SK-N-SH treated with all-trans-retinoic acid at 6 μM for 48 hours (cell line): ENCODE measurements at regions not wholly inside any gene's neighbourhood (a gene's known extent, or its start where the extent isn't known, plus 50 kb on each side); places are given as distances from the start of the nearest gene placed in this dataset.
A peak's percentile ranks its signal among the peaks of the same experiment; 100 is the strongest.

ENCODE experiments used
- ATAC-seq: fragments of 200-7000 bp; cut with Tn5 transposase; 3 replicates; pipeline ENCODE4 v1.9.1; 2020; ENCODE audit warnings: mild to moderate bottlenecking, moderate library complexity
- BACH2 ChIP-seq: fragments of 250-450 bp; sonication (Bioruptor Pico); IDR thresholded peaks from 2 replicates; pipeline ENCODE4 v1.9.0; 2021; ENCODE audit warnings: mild to moderate bottlenecking, borderline replicate concordance
- CREB5 ChIP-seq: fragments of 250-450 bp; sonication (Bioruptor Pico); IDR thresholded peaks from 2 replicates; pipeline ENCODE4 v1.5.1; 2020; ENCODE audit warnings: low read depth, mild to moderate bottlenecking, moderate library complexity
- CSRNP3 ChIP-seq: fragments of 250-450 bp; sonication (Bioruptor Pico); IDR thresholded peaks from 2 replicates; pipeline ENCODE4 v1.5.1; 2021; ENCODE audit warnings: mild to moderate bottlenecking, moderate library complexity
- ESRRG ChIP-seq: fragments of 250-450 bp; sonication (Bioruptor Pico); IDR thresholded peaks from 2 replicates; pipeline ENCODE4 v1.6.1; 2021; ENCODE audit warnings: mild to moderate bottlenecking
- GLIS3 ChIP-seq: fragments of 250-450 bp; sonication (Bioruptor Pico); IDR thresholded peaks from 2 replicates; pipeline ENCODE4 v1.5.0; 2020; ENCODE audit warnings: mild to moderate bottlenecking, moderate library complexity
- ISL1 ChIP-seq: fragments of 250-450 bp; sonication (Bioruptor Pico); IDR thresholded peaks from 2 replicates; pipeline ENCODE4 v2.1.2; 2022; ENCODE audit warnings: mild to moderate bottlenecking, moderate library complexity
- OSR1 ChIP-seq: fragments of 250-450 bp; sonication (Bioruptor Pico); IDR thresholded peaks from 2 replicates; pipeline ENCODE4 v1.8.0; 2022; ENCODE audit warnings: moderate library complexity, mild to moderate bottlenecking, inconsistent platforms
- PPARA ChIP-seq: fragments of 250-450 bp; sonication (Bioruptor Pico); IDR thresholded peaks from 2 replicates; pipeline ENCODE4 v1.5.0; 2020; ENCODE audit warnings: mild to moderate bottlenecking, borderline replicate concordance
- RARB ChIP-seq: fragments of 250-450 bp; sonication (Bioruptor Pico); IDR thresholded peaks from 2 replicates; pipeline ENCODE4 v1.8.0; 2021; ENCODE audit warnings: mild to moderate bottlenecking, moderate library complexity
- TCF4 ChIP-seq: fragments of 250-450 bp; sonication (Bioruptor Pico); IDR thresholded peaks from 2 replicates; pipeline ENCODE4 v1.8.0; 2021; ENCODE audit warnings: mild to moderate bottlenecking, moderate library complexity, borderline replicate concordance
- ZFP30 ChIP-seq: fragments of 450-650 bp; formaldehyde crosslinking; IDR thresholded peaks from 2 replicates; pipeline ENCODE4 v1.5.0; 2022; ENCODE audit warnings: mild to moderate bottlenecking, moderate library complexity
- ZNF565 ChIP-seq: fragments of 450-650 bp; formaldehyde crosslinking; conservative IDR thresholded peaks from 2 replicates; pipeline ENCODE4 v1.5.0; 2020; ENCODE audit warnings: low read depth, mild to moderate bottlenecking, moderate library complexity
- ZNF70 ChIP-seq: fragments of 450-650 bp; formaldehyde crosslinking; IDR thresholded peaks from 2 replicates; pipeline ENCODE4 v1.5.0; 2020; ENCODE audit warnings: mild to moderate bottlenecking, moderate library complexity
- TF ChIP-seq, protein P1 (sequence below): fragments of 250-450 bp; sonication (Bioruptor Pico); IDR thresholded peaks from 2 replicates; pipeline ENCODE4 v1.8.0; 2020; ENCODE audit warnings: mild to moderate bottlenecking, moderate library complexity, borderline replicate concordance
- TF ChIP-seq, protein P2 (sequence below): fragments of 250-450 bp; sonication (Bioruptor Pico); IDR thresholded peaks from 2 replicates; pipeline ENCODE4 v1.8.0; 2021; ENCODE audit warnings: low read depth, mild to moderate bottlenecking, moderate library complexity, borderline replicate concordance
- TF ChIP-seq, protein P3 (sequence below): fragments of 250-450 bp; sonication (Bioruptor Pico); IDR thresholded peaks from 2 replicates; pipeline ENCODE4 v1.5.0; 2020; ENCODE audit warnings: mild to moderate bottlenecking, moderate library complexity

DNA sequence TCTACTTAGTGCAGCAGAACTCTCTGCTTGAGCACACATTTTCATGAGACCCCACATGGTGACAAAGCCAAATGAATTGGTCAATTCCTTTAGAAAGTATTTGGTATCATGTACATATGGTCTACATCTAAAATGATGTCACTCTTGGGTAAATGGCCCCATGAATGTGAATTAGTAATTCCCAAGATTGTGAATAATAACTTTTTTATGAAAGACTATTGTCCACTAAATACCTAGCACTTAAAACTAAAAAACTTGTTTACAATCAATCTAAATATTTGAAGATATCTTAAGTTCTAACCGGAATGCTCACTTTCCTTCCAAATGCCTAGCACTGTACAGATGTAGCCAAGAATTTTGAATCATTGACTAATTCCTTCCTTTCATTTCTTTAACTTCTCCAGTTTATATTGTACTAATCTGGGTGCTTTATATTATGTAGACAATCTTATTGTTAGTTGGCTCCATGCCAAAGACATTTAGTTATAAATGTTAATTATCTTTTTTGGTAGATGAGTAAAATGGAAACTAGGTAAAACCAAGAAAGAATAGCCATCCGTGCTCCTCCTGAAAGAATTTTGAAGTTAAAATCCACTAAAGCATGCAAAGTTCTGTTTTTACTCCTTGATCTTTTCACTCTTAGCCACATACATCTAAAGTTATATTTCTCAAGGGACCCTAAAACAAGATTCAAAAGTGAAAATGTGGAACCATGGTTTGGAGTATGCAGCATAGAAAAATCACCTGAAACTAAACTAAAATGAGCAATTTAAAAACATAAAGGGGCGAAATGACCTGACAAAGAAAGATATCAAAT, 145.0 kb upstream of the ARHGAP20 start:
- ATAC-seq = no peak
- no peak for TF ChIP-seq ZNF70 (CRISPR knock-in tag)

GRCh38 chr11:110856340-110856739, 144.1 kb upstream of the ARHGAP20 start:
- TF ChIP-seq, protein P1, sequence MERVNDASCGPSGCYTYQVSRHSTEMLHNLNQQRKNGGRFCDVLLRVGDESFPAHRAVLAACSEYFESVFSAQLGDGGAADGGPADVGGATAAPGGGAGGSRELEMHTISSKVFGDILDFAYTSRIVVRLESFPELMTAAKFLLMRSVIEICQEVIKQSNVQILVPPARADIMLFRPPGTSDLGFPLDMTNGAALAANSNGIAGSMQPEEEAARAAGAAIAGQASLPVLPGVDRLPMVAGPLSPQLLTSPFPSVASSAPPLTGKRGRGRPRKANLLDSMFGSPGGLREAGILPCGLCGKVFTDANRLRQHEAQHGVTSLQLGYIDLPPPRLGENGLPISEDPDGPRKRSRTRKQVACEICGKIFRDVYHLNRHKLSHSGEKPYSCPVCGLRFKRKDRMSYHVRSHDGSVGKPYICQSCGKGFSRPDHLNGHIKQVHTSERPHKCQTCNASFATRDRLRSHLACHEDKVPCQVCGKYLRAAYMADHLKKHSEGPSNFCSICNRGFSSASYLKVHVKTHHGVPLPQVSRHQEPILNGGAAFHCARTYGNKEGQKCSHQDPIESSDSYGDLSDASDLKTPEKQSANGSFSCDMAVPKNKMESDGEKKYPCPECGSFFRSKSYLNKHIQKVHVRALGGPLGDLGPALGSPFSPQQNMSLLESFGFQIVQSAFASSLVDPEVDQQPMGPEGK (CRISPR knock-in tag) = no peak
- ATAC-seq = no peak

- ATAC-seq = no peak
- TF ChIP-seq ZFP30 (no peak), GLIS3 (CRISPR knock-in tag) (no peak), ISL1 (CRISPR knock-in tag) (peak; percentile 24; the same call in 1 of the 2 replicates)
- TF ChIP-seq, protein P2, sequence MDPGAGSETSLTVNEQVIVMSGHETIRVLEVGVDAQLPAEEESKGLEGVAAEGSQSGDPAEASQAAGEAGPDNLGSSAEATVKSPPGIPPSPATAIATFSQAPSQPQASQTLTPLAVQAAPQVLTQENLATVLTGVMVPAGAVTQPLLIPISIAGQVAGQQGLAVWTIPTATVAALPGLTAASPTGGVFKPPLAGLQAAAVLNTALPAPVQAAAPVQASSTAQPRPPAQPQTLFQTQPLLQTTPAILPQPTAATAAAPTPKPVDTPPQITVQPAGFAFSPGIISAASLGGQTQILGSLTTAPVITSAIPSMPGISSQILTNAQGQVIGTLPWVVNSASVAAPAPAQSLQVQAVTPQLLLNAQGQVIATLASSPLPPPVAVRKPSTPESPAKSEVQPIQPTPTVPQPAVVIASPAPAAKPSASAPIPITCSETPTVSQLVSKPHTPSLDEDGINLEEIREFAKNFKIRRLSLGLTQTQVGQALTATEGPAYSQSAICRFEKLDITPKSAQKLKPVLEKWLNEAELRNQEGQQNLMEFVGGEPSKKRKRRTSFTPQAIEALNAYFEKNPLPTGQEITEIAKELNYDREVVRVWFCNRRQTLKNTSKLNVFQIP (CRISPR knock-in tag) = no peak
- TF ChIP-seq, protein P1 (CRISPR knock-in tag) = no peak
Measured at GRCh38 chr11:110855191-110855590, 143.0 kb upstream of the ARHGAP20 start.

DNA sequence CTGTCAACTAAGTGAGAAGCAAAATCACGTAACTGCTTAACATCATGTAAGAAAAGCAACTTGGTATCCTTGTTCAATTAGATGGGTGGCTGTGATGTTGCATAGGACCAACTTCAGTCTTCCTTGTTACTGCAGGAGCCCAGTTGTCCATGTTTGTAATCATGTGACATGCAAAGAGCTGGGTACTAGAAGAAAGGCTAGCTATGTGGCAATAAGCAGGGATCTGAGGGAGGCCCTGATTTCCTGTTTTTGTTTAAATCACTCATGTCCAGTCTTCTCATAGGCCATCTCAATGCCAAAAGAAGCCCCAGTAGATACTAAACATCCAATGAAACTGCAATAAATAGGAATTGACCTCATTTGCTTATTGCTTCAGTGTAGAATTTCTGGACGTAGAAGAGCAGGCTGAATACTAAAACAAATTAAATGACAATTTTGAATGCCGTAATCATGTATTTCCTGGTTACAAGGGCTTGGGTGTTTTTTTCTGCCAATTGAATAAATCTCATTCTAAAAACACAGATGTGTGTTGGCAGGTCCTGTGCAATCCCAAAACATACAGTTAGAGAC, 140.8 kb upstream of the ARHGAP20 start:
- TF ChIP-seq GLIS3 (CRISPR knock-in tag) (no peak), OSR1 (CRISPR knock-in tag) (no peak), ZNF565 (CRISPR knock-in tag) (no peak), PPARA (no peak), ISL1 (CRISPR knock-in tag) (no peak), TCF4 (CRISPR knock-in tag) (no peak), CREB5 (CRISPR knock-in tag) (no peak), ESRRG (no peak), ZNF70 (CRISPR knock-in tag) (no peak), CSRNP3 (no peak), RARB (CRISPR knock-in tag) (no peak), BACH2 (no peak)
- TF ChIP-seq, protein P3, sequence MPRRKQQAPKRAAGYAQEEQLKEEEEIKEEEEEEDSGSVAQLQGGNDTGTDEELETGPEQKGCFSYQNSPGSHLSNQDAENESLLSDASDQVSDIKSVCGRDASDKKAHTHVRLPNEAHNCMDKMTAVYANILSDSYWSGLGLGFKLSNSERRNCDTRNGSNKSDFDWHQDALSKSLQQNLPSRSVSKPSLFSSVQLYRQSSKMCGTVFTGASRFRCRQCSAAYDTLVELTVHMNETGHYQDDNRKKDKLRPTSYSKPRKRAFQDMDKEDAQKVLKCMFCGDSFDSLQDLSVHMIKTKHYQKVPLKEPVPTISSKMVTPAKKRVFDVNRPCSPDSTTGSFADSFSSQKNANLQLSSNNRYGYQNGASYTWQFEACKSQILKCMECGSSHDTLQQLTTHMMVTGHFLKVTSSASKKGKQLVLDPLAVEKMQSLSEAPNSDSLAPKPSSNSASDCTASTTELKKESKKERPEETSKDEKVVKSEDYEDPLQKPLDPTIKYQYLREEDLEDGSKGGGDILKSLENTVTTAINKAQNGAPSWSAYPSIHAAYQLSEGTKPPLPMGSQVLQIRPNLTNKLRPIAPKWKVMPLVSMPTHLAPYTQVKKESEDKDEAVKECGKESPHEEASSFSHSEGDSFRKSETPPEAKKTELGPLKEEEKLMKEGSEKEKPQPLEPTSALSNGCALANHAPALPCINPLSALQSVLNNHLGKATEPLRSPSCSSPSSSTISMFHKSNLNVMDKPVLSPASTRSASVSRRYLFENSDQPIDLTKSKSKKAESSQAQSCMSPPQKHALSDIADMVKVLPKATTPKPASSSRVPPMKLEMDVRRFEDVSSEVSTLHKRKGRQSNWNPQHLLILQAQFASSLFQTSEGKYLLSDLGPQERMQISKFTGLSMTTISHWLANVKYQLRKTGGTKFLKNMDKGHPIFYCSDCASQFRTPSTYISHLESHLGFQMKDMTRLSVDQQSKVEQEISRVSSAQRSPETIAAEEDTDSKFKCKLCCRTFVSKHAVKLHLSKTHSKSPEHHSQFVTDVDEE (CRISPR knock-in tag) = no peak
- TF ChIP-seq, protein P2 (CRISPR knock-in tag) = no peak
- TF ChIP-seq, all 23 proteins: peak for 0
- no peak for ATAC-seq
